Activated T-helper 17 cell treated with anti-CD3 and anti-CD28 coated beads, Interleukin-2, amount 50 U/mL, for 72 hours (primary cell): ENCODE measurements at regions not wholly inside any gene's neighbourhood (a gene's known extent, or its start where the extent isn't known, plus 50 kb on each side); places are given as distances from the start of the nearest gene placed in this dataset.

Experiments used
- ATAC-seq: fragments of 150-1000 bp; cut with Tn5 transposase; replicated peaks from 2 replicates; pipeline ENCODE4 v1.10.0; 2021; ENCODE audit warnings: mild to moderate bottlenecking, moderate library complexity
- H3K27ac Mint-ChIP-seq: one replicate; pipeline ENCODE4 v1.8.0; 2022; ENCODE audit warnings: mixed read lengths
- H3K27me3 Mint-ChIP-seq: one replicate; pipeline ENCODE4 v1.8.0; 2022; ENCODE audit warnings: mixed read lengths
- H3K36me3 Mint-ChIP-seq: one replicate; pipeline ENCODE4 v1.8.0; 2022; ENCODE audit warnings: low read depth, mild to moderate bottlenecking, mixed read lengths
- H3K4me1 Mint-ChIP-seq: one replicate; pipeline ENCODE4 v1.8.0; 2022; ENCODE audit warnings: mixed read lengths
- H3K4me3 Mint-ChIP-seq: one replicate; pipeline ENCODE4 v1.8.0; 2022; ENCODE audit warnings: mild to moderate bottlenecking, mixed read lengths
- H3K9me3 Mint-ChIP-seq: one replicate; pipeline ENCODE4 v1.8.0; 2022; ENCODE audit warnings: mixed read lengths

GRCh38 chr7:47043304-47043703 lies 538.6 kb downstream of the TNS3 start:
- Mint-ChIP-seq H3K4me3 (no peak overlapping the region), H3K9me3 (no peaks in the 10 kb centered on the region), H3K36me3 (no peaks in the 10 kb centered on the region), H3K27me3 (no peaks in the 10 kb centered on the region), H3K27ac (no peak overlapping the region), H3K4me1 (no peaks in the 10 kb centered on the region)
- no peak for ATAC-seq

GRCh38 chr7:47042669-47043068 lies 539.2 kb downstream of the TNS3 start:
- Mint-ChIP-seq H3K4me1 (no peaks in the 10 kb centered on the region), H3K27ac (no peak overlapping the region), H3K9me3 (peaks cover 4% of the 10 kb centered on the region), H3K36me3 (no peaks in the 10 kb centered on the region), H3K4me3 (no peak overlapping the region), H3K27me3 (peaks cover 4% of the 10 kb centered on the region)
- ATAC-seq, result no peak

- Mint-ChIP-seq H3K9me3 (peaks cover 8% of the 10 kb centered on the region), H3K27me3 (peaks cover 4% of the 10 kb centered on the region)
Observed at GRCh38 chr7:47040795-47041347, 541.0 kb downstream of the TNS3 start.

GRCh38 chr7:47039904-47040303 lies 542.0 kb downstream of the TNS3 start:
- Mint-ChIP-seq H3K4me3 (no peak overlapping the region), H3K9me3 (peaks cover 8% of the 10 kb centered on the region), H3K36me3 (no peaks in the 10 kb centered on the region), H3K27ac (no peak overlapping the region), H3K27me3 (peaks cover 4% of the 10 kb centered on the region), H3K4me1 (no peaks in the 10 kb centered on the region)
- ATAC-seq, result no peak

More at GRCh38 chr7:47040795-47041347, 541.0 kb downstream of the TNS3 start:
- ATAC-seq, result no peak
- no peaks in the 10 kb centered on the region for H3K36me3 Mint-ChIP-seq
- no peak overlapping the region for H3K4me3 Mint-ChIP-seq
- H3K27ac Mint-ChIP-seq, result no peak overlapping the region
- no peaks in the 10 kb centered on the region for H3K4me1 Mint-ChIP-seq

GRCh38 chr7:47039089-47039648 lies 542.7 kb downstream of the TNS3 start:
- H3K4me3 Mint-ChIP-seq, result no peak overlapping the region
- H3K27me3 Mint-ChIP-seq, result peaks cover 4% of the 10 kb centered on the region
- peaks cover 8% of the 10 kb centered on the region for H3K9me3 Mint-ChIP-seq
- H3K36me3 Mint-ChIP-seq, result no peaks in the 10 kb centered on the region
- no peaks in the 10 kb centered on the region for H3K4me1 Mint-ChIP-seq
- no peak overlapping the region for H3K27ac Mint-ChIP-seq
- no peak for ATAC-seq

- H3K9me3 Mint-ChIP-seq, result peaks cover 8% of the 10 kb centered on the region
- H3K27me3 Mint-ChIP-seq, result peaks cover 4% of the 10 kb centered on the region
- H3K4me1 Mint-ChIP-seq, result no peaks in the 10 kb centered on the region
- H3K4me3 Mint-ChIP-seq, result no peak overlapping the region
- no peak overlapping the region for H3K27ac Mint-ChIP-seq
- ATAC-seq, result no peak
- no peaks in the 10 kb centered on the region for H3K36me3 Mint-ChIP-seq
Observed at GRCh38 chr7:47038621-47039020, 543.3 kb downstream of the TNS3 start.

- H3K27ac Mint-ChIP-seq, result no peak overlapping the region
Observed at GRCh38 chr7:47037607-47038006, 544.3 kb downstream of the TNS3 start.

GRCh38 chr7:47036909-47037308 lies 545.0 kb downstream of the TNS3 start:
- no peaks in the 10 kb centered on the region for H3K4me1 Mint-ChIP-seq
- peaks cover 8% of the 10 kb centered on the region for H3K9me3 Mint-ChIP-seq
- H3K36me3 Mint-ChIP-seq, result no peaks in the 10 kb centered on the region
- H3K27me3 Mint-ChIP-seq, result peaks cover 4% of the 10 kb centered on the region
- no peak overlapping the region for H3K27ac Mint-ChIP-seq
- no peak overlapping the region for H3K4me3 Mint-ChIP-seq
- ATAC-seq, result no peak

More at GRCh38 chr7:47037607-47038006, 544.3 kb downstream of the TNS3 start:
- Mint-ChIP-seq H3K4me3 (no peak overlapping the region), H3K27me3 (peaks cover 4% of the 10 kb centered on the region), H3K9me3 (peaks cover 8% of the 10 kb centered on the region), H3K36me3 (no peaks in the 10 kb centered on the region), H3K4me1 (no peaks in the 10 kb centered on the region)
- no peak for ATAC-seq

- Mint-ChIP-seq H3K4me1 (no peaks in the 10 kb centered on the region), H3K27ac (no peak overlapping the region), H3K36me3 (no peaks in the 10 kb centered on the region), H3K9me3 (peaks cover 12% of the 10 kb centered on the region), H3K4me3 (no peak overlapping the region), H3K27me3 (peaks cover 5% of the 10 kb centered on the region)
- ATAC-seq, result no peak
Observed at GRCh38 chr7:47035522-47035921, 546.4 kb downstream of the TNS3 start.

GRCh38 chr7:47034180-47034579 lies 547.7 kb downstream of the TNS3 start:
- no peaks in the 10 kb centered on the region for H3K36me3 Mint-ChIP-seq
- H3K27me3 Mint-ChIP-seq, result peaks cover 6% of the 10 kb centered on the region
- no peak overlapping the region for H3K4me3 Mint-ChIP-seq
- peaks cover 14% of the 10 kb centered on the region for H3K9me3 Mint-ChIP-seq
- H3K27ac Mint-ChIP-seq, result no peak overlapping the region
- ATAC-seq, result no peak
- no peaks in the 10 kb centered on the region for H3K4me1 Mint-ChIP-seq

GRCh38 chr7:47032536-47032908 lies 549.4 kb downstream of the TNS3 start:
- ATAC-seq, result no peak
- Mint-ChIP-seq H3K27ac (no peak overlapping the region), H3K4me1 (no peaks in the 10 kb centered on the region), H3K36me3 (no peaks in the 10 kb centered on the region), H3K4me3 (no peak overlapping the region), H3K9me3 (peaks cover 10% of the 10 kb centered on the region), H3K27me3 (peaks cover 3% of the 10 kb centered on the region)

GRCh38 chr7:47031786-47032535 lies 550.0 kb downstream of the TNS3 start:
- H3K9me3 Mint-ChIP-seq, result peaks cover 10% of the 10 kb centered on the region

GRCh38 chr7:47028284-47028683 lies 553.6 kb downstream of the TNS3 start:
- H3K27ac Mint-ChIP-seq, result no peak overlapping the region
- peaks cover 6% of the 10 kb centered on the region for H3K9me3 Mint-ChIP-seq
- no peak overlapping the region for H3K4me3 Mint-ChIP-seq
- no peak for ATAC-seq
- no peaks in the 10 kb centered on the region for H3K4me1 Mint-ChIP-seq
- peaks cover 3% of the 10 kb centered on the region for H3K27me3 Mint-ChIP-seq
- H3K36me3 Mint-ChIP-seq, result no peaks in the 10 kb centered on the region

More at GRCh38 chr7:47031786-47032535, 550.0 kb downstream of the TNS3 start:
- no peak overlapping the region for H3K4me3 Mint-ChIP-seq
- no peak for ATAC-seq
- H3K36me3 Mint-ChIP-seq, result no peaks in the 10 kb centered on the region
- no peaks in the 10 kb centered on the region for H3K4me1 Mint-ChIP-seq
- H3K27me3 Mint-ChIP-seq, result peaks cover 3% of the 10 kb centered on the region
- H3K27ac Mint-ChIP-seq, result no peak overlapping the region

GRCh38 chr7:47027695-47028240 lies 554.1 kb downstream of the TNS3 start:
- Mint-ChIP-seq H3K27me3 (peaks cover 3% of the 10 kb centered on the region), H3K27ac (no peak overlapping the region), H3K9me3 (peaks cover 6% of the 10 kb centered on the region), H3K4me3 (no peak overlapping the region), H3K4me1 (no peaks in the 10 kb centered on the region), H3K36me3 (no peaks in the 10 kb centered on the region)
- ATAC-seq, result no peak

- Mint-ChIP-seq H3K4me1 (no peaks in the 10 kb centered on the region), H3K36me3 (no peaks in the 10 kb centered on the region), H3K9me3 (peaks cover 6% of the 10 kb centered on the region), H3K27ac (no peak overlapping the region), H3K4me3 (no peak overlapping the region), H3K27me3 (peaks cover 3% of the 10 kb centered on the region)
- ATAC-seq, result no peak
Observed at GRCh38 chr7:47026780-47027361, 555.0 kb downstream of the TNS3 start.
